DMS153 treated with DMSO at 0.1 percent for 48 hours (cell line): ENCODE measurements at regions not wholly inside any gene's neighbourhood (a gene's known extent, or its start where the extent isn't known, plus 50 kb on each side); places are given as distances from the start of the nearest gene placed in this dataset.
"Not testable (repeated sequence)": the region's sequence is repeated elsewhere in the genome, so short reads cannot be mapped to it uniquely, and the experiment has no call there.

ENCODE experiments used
- DNase-seq: peaks from one replicate; lab custom pipeline; 2025; ENCODE audit not compliant: unreplicated experiment; lab: John Stamatoyannopoulos, UW

DNA sequence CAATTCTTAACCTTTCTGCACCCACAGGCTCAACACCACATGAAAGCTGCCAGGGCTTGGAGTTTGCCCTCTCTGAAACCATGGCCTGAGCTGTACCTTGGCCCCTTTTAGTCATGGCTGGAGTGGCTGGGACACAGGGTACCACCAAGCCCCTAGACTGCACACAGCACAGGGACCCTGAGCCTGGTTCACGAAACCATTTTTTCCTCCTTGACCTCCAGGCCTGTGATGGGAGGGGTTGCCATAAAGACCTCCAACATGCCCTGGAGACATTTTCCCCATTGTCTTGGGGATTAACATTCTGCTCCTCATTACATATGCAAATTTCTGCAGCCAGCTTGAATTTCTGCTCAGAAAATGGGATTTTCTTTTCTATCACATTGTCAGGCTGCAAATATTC lies 113.4 kb downstream of the XPNPEP1 start:
- DNase-seq = not testable (repeated sequence)

DNA sequence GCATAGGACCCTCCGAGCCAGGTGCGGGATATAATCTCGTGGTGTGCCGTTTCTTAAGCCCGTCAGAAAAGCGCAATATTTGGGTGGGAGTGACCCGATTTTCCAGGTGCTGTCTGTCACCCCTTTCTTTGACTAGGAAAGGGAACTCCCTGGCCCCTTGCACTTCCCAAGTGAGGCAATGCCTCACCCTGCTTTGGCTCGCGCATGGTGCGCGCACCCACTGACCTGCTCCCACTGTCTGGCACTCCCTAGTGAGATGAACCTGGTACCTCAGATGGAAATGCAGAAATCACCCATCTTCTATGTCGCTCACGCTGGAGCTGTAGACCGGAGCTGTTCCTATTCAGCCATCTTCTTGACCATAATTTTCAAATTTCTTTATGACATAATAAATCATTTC lies 122.1 kb downstream of the XPNPEP1 start:
- not testable (repeated sequence) for DNase-seq

DNA sequence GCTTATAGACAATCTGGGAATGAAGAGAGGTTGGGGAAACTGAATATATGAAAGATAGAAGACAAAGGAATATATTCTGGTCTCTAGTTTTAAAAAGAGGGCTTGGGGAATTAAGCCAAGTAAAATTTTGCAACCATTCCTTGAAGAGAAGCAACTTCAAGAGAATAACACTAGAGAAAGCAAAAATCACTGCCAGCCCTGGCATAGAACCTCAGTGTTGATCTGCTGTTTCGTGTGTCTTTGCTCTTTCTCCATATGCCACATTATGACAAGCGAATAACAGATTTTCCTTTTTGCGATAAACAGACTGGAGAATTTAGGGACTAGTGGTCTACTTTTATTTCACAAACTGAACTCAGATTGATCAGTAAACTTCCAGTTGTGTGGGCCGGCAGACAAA lies 132.7 kb downstream of the XPNPEP1 start:
- DNase-seq = no peak

DNA sequence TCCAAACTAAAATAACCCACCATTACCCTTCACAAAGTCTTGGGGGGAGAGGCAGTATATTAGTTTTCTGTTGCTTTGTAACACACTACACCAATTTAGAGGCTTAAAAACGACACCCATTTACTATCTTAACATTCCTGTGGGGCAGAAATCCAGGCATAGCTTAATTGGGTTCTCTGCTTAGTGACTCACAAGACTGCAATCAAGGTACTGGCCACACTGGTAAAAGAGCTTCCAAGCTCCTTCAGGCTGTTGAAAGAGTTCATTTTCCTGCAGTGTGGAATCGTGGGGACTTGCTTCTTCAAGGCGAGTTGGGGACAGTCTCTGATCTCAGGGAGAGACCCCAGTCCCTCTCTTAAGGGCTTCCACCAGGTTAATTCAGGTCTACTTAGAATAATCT lies 139.1 kb downstream of the XPNPEP1 start:
- no peak for DNase-seq

DNA sequence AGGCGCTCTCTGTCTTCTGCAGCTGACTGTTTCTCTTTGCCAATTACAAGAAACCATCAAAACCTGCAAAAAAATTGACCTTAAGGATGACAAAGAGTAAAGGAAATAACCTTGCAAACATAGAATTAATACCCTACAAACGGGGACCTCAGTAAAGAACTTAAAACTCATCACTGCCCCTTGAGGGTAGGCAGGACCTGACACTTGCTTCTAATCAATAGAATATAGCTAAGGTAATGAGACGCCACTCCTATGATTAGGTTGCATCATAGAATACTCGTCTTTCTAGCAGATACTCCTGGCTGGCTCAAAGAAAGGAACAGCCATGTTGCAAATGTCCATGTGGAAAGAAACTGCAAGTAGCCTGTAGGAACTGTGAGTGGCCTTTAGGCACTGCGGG lies 140.0 kb downstream of the XPNPEP1 start:
- DNase-seq = no peak

DNA sequence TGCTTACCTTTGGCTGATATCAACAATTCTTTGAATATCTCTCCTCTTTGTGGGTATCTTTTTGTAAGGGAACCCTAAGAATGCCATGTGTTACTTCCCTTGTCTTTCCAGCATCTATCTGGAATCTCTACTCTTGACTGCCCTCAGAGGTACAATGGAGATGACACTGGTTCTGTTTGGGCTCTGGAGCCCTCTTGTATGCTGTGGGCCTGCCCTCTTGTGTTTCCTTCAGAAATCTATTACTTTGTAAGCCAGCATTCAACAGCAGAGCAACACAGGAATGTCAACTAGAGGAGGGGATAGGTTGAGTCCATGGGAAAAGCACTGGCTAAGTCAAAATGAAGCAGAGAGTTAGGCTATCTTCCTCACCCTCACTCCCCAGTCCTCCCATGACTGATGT lies 142.3 kb downstream of the XPNPEP1 start:
- DNase-seq = no peak

DNA sequence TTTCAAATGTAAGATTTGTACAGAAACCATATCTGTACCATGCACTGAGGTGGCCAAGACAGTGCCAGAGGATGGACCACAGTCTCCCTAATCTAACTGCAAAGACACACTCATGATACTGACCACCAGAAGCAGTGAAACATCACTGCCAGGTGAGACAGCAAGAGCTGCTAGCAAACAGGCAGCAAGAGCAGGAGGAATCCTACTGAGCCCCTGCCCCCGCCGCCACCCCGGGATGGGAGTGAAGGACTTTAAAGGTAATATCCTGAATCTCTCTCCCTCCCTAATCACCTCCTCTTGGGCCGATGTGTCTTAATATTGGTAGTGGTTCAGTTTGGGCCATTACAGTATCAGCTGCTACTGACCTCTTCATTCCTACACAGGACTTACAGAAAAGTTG lies 144.3 kb downstream of the XPNPEP1 start:
- DNase-seq = no peak

DNA sequence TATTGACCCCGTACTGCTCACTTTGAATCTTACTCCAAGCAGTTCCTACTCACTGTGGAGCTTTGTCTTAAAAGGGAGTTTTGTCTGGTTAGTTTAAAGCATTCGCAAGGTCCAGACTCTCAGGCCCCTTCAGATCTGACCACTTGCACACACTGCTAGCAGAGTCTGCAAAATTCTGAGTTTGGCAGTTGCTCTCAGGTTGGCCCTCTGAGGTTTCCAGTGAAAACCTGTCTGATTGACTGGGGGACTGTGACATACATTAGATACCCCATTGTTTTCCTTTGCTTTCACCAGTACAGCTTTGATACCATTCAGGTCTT lies 149.2 kb downstream of the XPNPEP1 start:
- no peak for DNase-seq

DNA sequence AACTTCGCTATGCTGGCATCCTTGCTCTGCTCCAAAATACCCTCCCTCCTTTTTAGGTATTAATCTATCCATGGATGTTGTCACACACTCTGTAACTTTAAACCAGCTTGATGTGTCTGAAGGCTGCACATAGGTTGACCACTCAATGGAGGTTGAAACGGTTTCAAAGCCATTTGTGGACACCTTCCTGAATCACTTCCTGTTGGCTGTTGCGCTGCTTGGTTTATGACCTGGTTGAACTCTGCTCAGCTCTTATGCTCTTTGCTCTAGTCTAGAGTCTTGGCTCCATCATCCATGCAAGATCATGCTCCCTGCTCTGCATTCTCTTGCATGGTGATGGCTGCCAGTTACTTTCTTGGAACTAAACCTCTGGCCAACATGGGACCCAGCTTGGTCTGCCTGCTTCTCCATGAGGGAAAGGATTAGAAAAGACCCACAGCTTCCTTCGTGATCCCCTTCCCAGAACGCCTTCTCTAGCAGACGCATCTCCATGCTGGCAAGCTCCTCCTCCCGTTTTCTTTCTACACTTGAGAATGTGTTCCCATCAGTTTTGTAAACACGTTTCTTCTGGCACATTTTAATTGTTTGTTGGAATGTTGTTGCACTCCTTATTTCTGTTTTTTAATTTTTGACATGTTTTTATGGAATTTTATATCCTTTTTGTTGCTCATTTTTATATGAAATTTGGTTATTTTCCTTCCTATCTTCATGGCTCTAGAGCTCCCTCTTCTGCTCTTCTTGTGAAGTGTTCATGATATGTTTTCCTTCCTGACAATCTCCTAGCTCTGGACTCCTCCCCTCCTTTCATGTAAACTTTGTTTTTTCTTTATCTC lies 149.8 kb downstream of the XPNPEP1 start:
- DNase-seq = no peak

DNA sequence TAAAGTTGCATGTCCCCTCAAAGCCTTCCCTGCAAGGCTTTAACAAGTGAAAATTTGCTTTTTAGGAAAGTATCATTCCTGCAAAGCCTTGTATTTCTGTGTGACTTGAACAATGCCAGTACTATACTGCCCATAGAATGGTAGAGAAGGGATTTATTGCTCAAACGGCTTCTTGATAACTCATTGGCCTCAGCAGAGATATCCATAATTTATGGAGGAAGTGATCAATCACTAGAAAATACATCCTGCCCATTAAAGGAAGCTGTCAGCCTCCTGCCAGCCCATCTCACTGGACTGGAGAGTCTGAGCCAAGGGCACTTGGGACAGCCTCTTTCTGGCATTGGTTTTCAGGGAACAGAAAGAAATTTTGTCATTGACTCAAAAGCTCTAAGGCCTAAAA lies 152.6 kb downstream of the XPNPEP1 start:
- no peak for DNase-seq

DNA sequence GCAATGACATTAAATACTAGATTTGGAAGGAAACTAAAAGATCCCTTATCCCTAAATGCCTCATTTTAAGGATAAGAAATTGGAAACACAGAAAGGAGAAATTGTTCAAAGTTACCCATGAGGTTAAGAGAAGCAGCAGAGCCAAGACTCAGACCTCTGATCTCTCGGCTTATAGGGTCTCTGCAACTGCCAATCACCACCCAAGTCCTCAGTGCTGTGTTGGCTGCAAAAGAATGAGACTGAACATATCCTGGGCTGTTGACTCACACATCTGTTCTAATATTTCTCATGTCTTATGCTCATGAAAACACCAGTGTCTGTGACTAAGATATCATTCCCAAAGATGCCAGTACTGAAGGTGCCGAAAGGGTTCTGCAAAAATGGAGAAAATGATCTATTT lies 153.3 kb downstream of the XPNPEP1 start:
- DNase-seq = no peak

DNA sequence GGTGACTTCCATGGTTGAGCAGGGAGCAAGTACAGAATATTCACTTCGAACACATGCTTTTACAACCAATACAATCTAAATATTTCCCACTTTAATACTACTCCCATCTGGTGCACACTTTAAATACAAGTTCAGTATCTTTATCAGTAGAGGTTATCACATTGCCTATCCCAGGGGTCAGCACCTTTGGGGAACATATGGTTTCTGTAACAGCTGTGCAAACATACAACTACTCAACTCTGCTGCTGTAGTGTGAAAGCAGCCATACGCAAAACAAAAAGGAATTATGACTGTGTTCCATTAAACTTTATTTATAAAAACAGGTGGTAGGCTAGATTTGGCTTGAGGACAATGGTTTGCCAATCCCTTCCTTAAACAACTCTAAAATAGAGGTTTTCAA lies 157.5 kb downstream of the XPNPEP1 start:
- DNase-seq = no peak

DNA sequence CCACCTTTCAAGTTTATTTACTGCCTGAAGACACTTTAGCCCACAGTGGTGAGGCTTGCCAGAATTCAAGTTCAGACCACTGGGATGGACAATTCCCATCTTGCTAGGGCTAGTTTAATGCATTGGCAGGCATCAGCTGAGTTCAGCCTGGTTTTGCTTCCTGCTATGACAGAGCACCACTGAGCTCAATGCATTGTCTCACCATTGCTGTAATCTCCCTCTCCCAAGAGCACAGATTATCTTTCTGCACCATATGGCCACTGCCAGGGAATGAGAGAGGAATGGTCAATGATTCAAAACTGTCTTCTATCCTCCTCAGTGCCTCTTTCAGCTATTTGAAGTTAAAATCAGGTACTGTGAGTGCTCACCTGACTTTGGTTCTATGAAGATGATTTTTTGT lies 160.8 kb downstream of the XPNPEP1 start:
- DNase-seq = no peak

DNA sequence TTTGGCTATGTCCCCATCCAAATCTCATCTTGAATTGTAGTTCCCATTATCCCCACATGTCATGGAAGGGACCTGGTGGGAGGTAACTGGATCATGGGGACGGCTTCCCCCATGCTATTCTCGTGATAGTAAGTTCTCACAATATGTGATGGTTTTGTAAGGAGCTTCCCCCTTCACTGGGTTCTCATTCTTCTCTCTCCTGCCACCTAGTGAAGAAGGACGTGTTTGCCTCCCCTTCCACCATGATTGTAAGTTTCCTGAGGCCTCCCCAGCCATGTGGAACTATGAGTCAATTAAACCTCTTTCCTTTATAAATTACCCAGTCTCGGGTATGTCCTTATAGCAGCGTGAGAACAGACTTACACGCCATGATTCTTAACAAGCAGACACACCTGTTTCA lies 165.6 kb downstream of the XPNPEP1 start:
- not testable (repeated sequence) for DNase-seq

DNA sequence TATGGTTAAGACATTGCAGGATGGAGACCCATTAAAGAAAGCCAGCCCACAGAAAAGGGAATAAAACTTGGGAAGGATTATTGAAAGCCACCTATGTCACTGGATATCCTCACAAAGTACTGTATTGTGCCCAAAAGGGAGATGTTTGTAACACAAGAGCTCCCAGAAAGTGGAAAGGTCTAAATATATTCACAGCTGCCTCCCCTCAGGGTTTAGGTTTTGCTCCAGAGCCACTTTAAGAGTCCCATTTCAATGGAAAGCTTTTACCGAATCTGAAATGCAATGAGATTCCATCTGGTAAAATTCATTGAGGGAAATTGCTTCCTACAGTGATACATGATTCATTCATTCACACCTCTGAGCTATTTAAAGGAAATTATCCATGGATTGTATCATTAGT lies 176.4 kb downstream of the XPNPEP1 start:
- DNase-seq = no peak

DNA sequence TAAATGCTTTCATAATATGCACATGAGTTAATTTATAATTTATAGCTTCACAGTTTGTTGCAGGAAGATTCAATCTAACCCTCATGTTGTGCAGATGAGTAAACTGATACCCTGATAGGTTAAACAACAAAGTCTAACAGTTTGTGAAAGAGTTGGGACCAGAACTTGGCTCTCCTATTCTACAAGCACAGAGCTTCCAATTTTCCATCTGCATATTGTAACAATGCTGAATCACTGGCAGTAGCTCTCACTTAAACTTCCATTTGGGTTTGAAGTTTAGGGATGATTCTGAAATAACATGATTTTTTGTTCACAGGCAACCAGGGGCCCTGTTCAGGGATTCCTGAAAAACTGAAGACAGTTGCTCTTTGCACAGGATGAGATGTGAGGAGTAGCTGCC lies 179.3 kb downstream of the XPNPEP1 start:
- no peak for DNase-seq

DNA sequence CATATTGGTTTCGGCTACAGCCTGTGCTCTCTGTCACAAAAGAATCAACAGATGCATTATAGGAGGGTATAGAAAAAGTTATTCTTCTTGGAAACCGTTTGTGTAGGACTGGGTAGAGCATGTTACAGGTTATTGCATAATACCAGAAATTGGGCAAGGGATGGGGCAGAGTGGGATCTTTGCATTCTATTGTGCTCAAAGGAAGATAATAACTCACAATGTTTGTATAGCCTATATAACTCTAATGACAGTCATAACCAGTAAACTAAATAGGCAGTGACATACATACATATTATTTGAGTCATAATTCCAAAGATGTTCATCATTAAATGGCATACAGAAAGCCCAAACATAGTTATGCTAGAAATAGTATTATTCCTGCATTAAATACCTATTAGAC lies 179.7 kb downstream of the XPNPEP1 start:
- DNase-seq = no peak

DNA sequence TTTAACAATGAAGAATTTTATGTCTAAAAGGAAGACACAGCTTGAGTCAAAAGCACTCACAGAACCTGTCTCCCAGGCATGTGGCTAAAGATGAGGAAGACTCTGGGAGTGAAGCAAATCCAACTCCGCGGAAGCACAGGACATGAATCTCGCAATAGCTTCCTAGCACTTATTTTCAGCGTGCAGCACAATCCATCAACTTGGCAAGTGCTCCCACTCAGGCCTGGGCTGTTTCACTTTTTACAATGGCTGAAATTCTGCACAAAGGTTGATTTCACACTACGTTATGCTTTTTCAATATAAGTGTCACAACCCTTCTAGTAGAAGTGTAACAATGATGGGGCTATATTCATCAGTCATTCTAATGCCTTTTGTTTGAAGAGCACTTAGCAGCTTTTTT lies 180.2 kb downstream of the XPNPEP1 start:
- no peak for DNase-seq

DNA sequence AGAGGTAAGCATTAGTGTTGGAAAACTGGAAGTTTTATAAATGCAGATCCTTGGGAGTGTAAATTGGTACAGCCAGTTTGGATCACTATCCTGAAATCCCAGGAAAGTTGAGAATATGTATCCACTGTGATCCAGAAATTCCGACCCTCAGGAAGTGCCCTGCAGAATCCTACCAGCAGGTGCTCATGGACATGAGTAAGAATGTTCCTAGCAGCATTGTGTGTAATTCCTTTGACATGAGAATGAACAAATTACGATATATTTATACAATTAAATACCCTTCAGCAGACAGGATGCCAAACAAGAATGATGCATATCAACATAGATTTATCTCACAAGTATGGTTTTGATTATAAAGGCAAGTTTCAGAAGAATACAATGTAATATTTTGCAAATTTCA lies 181.6 kb downstream of the XPNPEP1 start:
- no peak for DNase-seq

DNA sequence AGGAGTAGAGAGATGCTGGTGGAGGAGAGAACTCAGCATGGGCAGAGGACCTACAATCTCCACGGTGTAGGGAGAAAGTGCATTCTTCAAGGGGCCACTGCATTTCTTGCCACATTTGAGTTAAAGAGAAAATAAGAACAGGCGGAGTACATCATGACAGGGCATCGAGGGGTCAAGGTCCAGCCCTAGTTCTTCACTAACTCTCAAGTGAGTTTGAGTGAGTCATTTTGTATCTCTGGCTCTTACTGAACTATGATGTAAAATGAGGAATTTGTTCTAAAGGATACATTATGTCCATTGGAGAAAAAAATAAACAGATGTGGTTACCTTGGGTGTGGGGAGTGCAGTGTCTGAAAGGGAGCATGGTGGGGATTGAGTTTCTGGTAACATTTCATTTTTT lies 182.9 kb downstream of the XPNPEP1 start:
- no peak for DNase-seq

DNA sequence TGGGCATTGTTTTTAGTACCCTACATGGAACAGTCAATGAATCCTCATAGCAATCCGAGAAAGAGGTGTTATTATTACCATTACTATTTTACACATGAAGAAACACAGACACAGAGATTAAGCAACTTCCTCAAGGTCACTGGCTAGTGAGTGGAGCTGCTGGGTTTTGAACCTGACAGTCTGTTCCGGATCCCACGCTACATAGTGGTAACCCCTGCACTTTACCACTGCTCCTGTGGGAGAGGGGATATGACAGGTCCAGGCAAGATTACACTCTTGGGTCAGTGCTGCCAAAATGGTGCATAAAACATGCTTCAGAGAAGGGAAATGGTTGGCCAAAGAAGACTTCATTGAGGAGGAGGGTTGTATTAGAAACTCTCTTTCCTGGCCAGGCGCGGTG lies 185.7 kb downstream of the XPNPEP1 start:
- no peak for DNase-seq

DNA sequence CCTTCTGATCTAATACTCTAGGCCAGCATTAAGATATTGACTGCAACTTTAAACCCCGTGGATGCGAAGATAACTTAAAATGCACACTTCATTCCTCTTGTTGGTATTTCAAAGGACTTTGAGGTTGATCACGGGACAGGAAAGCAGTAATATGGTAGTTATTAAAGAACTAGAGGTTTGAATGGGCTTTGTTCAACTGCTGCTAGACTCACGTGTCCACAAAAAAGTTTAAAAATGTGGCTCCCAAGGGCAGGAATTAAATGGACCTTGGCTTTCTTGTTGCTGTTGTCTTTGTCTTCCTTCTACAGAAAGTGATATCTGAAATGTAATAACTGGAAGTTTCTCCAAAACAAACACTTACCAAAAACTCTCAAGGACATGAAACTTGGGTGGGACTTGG lies 186.3 kb downstream of the XPNPEP1 start:
- DNase-seq = no peak

DNA sequence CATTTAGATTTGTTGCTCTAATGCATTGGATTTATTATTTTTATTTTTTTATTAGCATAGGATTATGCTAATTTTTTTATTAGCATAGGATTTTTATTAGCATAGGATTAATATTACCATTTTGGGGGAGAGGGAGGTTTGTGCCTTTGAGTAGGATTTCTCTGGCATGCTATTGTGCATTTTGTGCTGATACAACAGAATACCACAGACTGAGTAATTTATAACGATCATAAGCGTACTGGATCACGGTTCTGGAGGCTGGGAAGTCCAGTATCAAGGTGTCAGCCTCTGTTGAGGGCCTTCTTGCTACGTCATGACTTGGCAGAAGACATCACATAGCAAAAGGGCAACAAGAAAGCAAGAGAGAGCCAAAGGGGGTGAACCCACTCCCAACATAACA lies 187.5 kb downstream of the XPNPEP1 start:
- no peak for DNase-seq
